NCI-H2107 (cell line): ENCODE measurements at regions not wholly inside any gene's neighbourhood (a gene's known extent, or its start where the extent isn't known, plus 50 kb on each side); places are given as distances from the start of the nearest gene placed in this dataset.
"Not testable (repeated sequence)": the region's sequence is repeated elsewhere in the genome, so short reads cannot be mapped to it uniquely, and the experiment has no call there.

Experiments
- DNase-seq: peaks from one replicate; lab custom pipeline; 2025; lab: John Stamatoyannopoulos, UW

GRCh38 chr12:58421990-58422389 lies 480.6 kb downstream of the ATP23 start:
- DNase-seq, result no peak

- DNase-seq, result no peak
Measured at GRCh38 chr12:58424735-58425392, 483.5 kb downstream of the ATP23 start.

- DNase-seq, result no peak
Measured at GRCh38 chr12:58425481-58426392, 484.4 kb downstream of the ATP23 start.

GRCh38 chr12:58426437-58426836 lies 485.1 kb downstream of the ATP23 start:
- not testable (repeated sequence) for DNase-seq

GRCh38 chr12:58433959-58434358 lies 486.3 kb downstream of the LRIG3 start:
- DNase-seq, result no peak

GRCh38 chr12:58434726-58435125 lies 485.6 kb downstream of the LRIG3 start:
- no peak for DNase-seq

GRCh38 chr12:58435647-58436046 lies 484.7 kb downstream of the LRIG3 start:
- no peak for DNase-seq

GRCh38 chr12:58441483-58441882 lies 478.8 kb downstream of the LRIG3 start:
- DNase-seq, result no peak

GRCh38 chr12:58443273-58443980 lies 476.9 kb downstream of the LRIG3 start:
- no peak for DNase-seq

- no peak for DNase-seq
Measured at GRCh38 chr12:58443981-58444371, 476.3 kb downstream of the LRIG3 start.

GRCh38 chr12:58450868-58451482 lies 469.3 kb downstream of the LRIG3 start:
- DNase-seq, result no peak

- no peak for DNase-seq
Measured at GRCh38 chr12:58452546-58452945, 467.8 kb downstream of the LRIG3 start.

GRCh38 chr12:58453306-58453705 lies 467.0 kb downstream of the LRIG3 start:
- no peak for DNase-seq

GRCh38 chr12:58455136-58455535 lies 465.2 kb downstream of the LRIG3 start:
- DNase-seq, result no peak

GRCh38 chr12:58458102-58458501 lies 462.2 kb downstream of the LRIG3 start:
- DNase-seq, result no peak

GRCh38 chr12:58459191-58459590 lies 461.1 kb downstream of the LRIG3 start:
- DNase-seq, result no peak

- no peak for DNase-seq
Measured at GRCh38 chr12:58463051-58463450, 457.3 kb downstream of the LRIG3 start.

GRCh38 chr12:58465418-58465817 lies 454.9 kb downstream of the LRIG3 start:
- no peak for DNase-seq

- no peak for DNase-seq
Measured at GRCh38 chr12:58470266-58471010, 449.9 kb downstream of the LRIG3 start.

- no peak for DNase-seq
Measured at GRCh38 chr12:58479401-58479800, 440.9 kb downstream of the LRIG3 start.

GRCh38 chr12:58481811-58482210 lies 438.5 kb downstream of the LRIG3 start:
- DNase-seq, result no peak

- DNase-seq, result no peak
Measured at GRCh38 chr12:58487255-58487654, 433.0 kb downstream of the LRIG3 start.
